ENCODE measurements at regions not wholly inside any gene's neighbourhood (a gene's known extent, or its start where the extent isn't known, plus 50 kb on each side); places are given as distances from the start of the nearest gene placed in this dataset.

GRCh38 chr3:6521369-6522113, 339.4 kb upstream of the GRM7 start:
- DNase-seq (ENCODE audit: low spot score) = no peak
- peaks cover 17% of the 10 kb centered on the region for H3K9me3 Mint-ChIP-seq
- H3K36me3 Mint-ChIP-seq (ENCODE audit: low read depth) = no peaks in the 10 kb centered on the region
- no peaks in the 10 kb centered on the region for H3K27me3 Mint-ChIP-seq (ENCODE audit: insufficient read depth)
- no peak overlapping the region for H3K4me3 Mint-ChIP-seq
- H3K27ac Mint-ChIP-seq = no peak overlapping the region
- no peaks in the 10 kb centered on the region for H3K4me1 Mint-ChIP-seq (ENCODE audit: low read depth)
- intact Hi-C loops (cut with micrococcal nuclease) = no loop called here

- H3K36me3 Mint-ChIP-seq (ENCODE audit: low read depth) = no peaks in the 10 kb centered on the region
- no peak for DNase-seq (ENCODE audit: low spot score)
- H3K27ac Mint-ChIP-seq = no peak overlapping the region
- H3K27me3 Mint-ChIP-seq (ENCODE audit: insufficient read depth) = no peaks in the 10 kb centered on the region
- H3K9me3 Mint-ChIP-seq = peaks cover 17% of the 10 kb centered on the region
- intact Hi-C loops (cut with micrococcal nuclease) = no loop called here
- H3K4me3 Mint-ChIP-seq = no peak overlapping the region
- no peaks in the 10 kb centered on the region for H3K4me1 Mint-ChIP-seq (ENCODE audit: low read depth)
These were observed 338.7 kb upstream of the GRM7 start for GRCh38 chr3:6522191-6522590.

DNA sequence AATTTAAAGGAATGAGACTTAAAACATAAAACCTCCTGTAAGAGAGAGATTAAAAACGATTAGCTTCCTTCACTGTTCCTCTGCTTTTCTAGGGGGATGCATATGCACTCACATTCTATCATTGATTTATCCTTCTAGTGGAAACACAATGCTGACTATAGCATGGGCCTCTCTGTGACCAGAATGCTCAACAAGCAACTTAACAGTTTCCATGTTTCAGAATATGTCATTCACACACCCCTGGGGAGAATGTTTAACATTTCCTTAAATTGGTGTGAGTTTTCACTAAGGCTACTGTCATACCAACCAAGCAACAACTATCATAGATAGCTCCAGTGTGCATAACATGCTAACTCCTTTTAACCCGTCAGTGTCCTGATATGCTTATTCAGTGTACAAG, 337.9 kb upstream of the GRM7 start:
- Mint-ChIP-seq H3K27me3 (ENCODE audit: insufficient read depth) (no peaks in the 10 kb centered on the region), H3K4me1 (ENCODE audit: low read depth) (no peaks in the 10 kb centered on the region), H3K36me3 (ENCODE audit: low read depth) (no peaks in the 10 kb centered on the region)

GRCh38 chr3:6524479-6524878, 336.4 kb upstream of the GRM7 start:
- H3K9me3 Mint-ChIP-seq = peaks cover 9% of the 10 kb centered on the region
- intact Hi-C loops (cut with micrococcal nuclease) = no loop called here
- no peaks in the 10 kb centered on the region for H3K27me3 Mint-ChIP-seq (ENCODE audit: insufficient read depth)
- no peak for DNase-seq (ENCODE audit: low spot score)
- no peak overlapping the region for H3K27ac Mint-ChIP-seq
- no peaks in the 10 kb centered on the region for H3K4me1 Mint-ChIP-seq (ENCODE audit: low read depth)
- H3K4me3 Mint-ChIP-seq = no peak overlapping the region
- H3K36me3 Mint-ChIP-seq (ENCODE audit: low read depth) = no peaks in the 10 kb centered on the region

More for the DNA sequence above, 337.9 kb upstream of the GRM7 start:
- no peak overlapping the region for H3K4me3 Mint-ChIP-seq
- no peak for DNase-seq (ENCODE audit: low spot score)
- no peak overlapping the region for H3K27ac Mint-ChIP-seq
- intact Hi-C loops (cut with micrococcal nuclease) = no loop called here
- H3K9me3 Mint-ChIP-seq = peaks cover 17% of the 10 kb centered on the region

- H3K36me3 Mint-ChIP-seq (ENCODE audit: low read depth) = no peaks in the 10 kb centered on the region
- H3K27ac Mint-ChIP-seq = no peak overlapping the region
- no peaks in the 10 kb centered on the region for H3K9me3 Mint-ChIP-seq
- no peak for DNase-seq (ENCODE audit: low spot score)
- H3K27me3 Mint-ChIP-seq (ENCODE audit: insufficient read depth) = no peaks in the 10 kb centered on the region
- no peaks in the 10 kb centered on the region for H3K4me1 Mint-ChIP-seq (ENCODE audit: low read depth)
- intact Hi-C loops (cut with micrococcal nuclease) = no loop called here
- no peak overlapping the region for H3K4me3 Mint-ChIP-seq
These were observed 334.6 kb upstream of the GRM7 start for GRCh38 chr3:6526321-6526720.

DNA sequence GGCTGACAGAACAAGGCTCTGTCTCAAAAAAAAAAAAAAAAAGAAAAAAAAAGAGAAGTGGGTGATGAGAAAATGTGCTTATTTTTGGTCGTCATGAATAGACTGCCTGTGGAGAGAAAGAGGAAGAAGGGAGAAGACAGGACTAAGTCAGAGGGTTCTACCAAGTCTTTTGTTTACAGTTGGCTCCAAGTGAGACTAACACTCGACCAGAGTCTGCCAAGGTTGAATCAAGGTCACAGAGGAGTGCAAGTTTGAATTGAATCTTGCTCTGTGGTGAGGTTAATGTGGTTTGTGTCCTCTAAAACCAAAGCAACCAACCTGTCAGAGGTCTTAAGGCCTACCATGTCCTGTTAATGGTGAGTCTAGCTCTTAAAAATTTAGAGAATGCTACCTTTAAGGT, 334.1 kb upstream of the GRM7 start:
- Mint-ChIP-seq H3K36me3 (ENCODE audit: low read depth) (no peaks in the 10 kb centered on the region), H3K9me3 (no peaks in the 10 kb centered on the region), H3K27ac (no peak overlapping the region), H3K27me3 (ENCODE audit: insufficient read depth) (no peaks in the 10 kb centered on the region), H3K4me1 (ENCODE audit: low read depth) (no peaks in the 10 kb centered on the region), H3K4me3 (no peak overlapping the region)
- DNase-seq (ENCODE audit: low spot score) = no peak
- intact Hi-C loops (cut with micrococcal nuclease) = no loop called here

DNA sequence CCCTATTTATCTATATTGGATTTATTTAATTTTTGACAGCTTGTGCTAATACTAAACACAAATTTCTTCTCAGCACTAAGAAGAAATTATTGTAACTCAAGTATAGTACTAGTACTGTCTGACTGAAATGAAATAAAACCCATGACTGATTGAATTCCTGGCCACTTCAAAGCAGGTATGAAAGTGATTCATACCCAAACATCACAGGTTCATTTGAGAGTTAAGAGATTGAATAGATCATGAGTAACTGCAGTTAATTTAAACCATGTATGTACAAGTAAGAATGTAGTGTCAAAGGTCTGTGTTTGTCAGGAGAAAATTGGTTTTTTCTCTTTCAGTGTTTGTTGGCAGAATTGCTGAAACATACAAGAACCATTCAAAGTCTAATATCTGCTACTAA, 332.0 kb upstream of the GRM7 start:
- Mint-ChIP-seq H3K9me3 (no peaks in the 10 kb centered on the region), H3K27me3 (ENCODE audit: insufficient read depth) (no peaks in the 10 kb centered on the region), H3K27ac (no peak overlapping the region), H3K4me3 (no peak overlapping the region), H3K4me1 (ENCODE audit: low read depth) (no peaks in the 10 kb centered on the region), H3K36me3 (ENCODE audit: low read depth) (no peaks in the 10 kb centered on the region)
- intact Hi-C loops (cut with micrococcal nuclease) = no loop called here
- DNase-seq (ENCODE audit: low spot score) = no peak

GRCh38 chr3:6531153-6531552, 329.8 kb upstream of the GRM7 start:
- Mint-ChIP-seq H3K36me3 (ENCODE audit: low read depth) (no peaks in the 10 kb centered on the region), H3K4me1 (ENCODE audit: low read depth) (no peaks in the 10 kb centered on the region), H3K4me3 (no peak overlapping the region), H3K9me3 (peaks cover 6% of the 10 kb centered on the region), H3K27ac (no peak overlapping the region), H3K27me3 (ENCODE audit: insufficient read depth) (no peaks in the 10 kb centered on the region)
- intact Hi-C loops (cut with micrococcal nuclease) = no loop called here
- no peak for DNase-seq (ENCODE audit: low spot score)

- Mint-ChIP-seq H3K27ac (no peak overlapping the region), H3K4me3 (no peak overlapping the region), H3K27me3 (ENCODE audit: insufficient read depth) (no peaks in the 10 kb centered on the region), H3K9me3 (peaks cover 9% of the 10 kb centered on the region), H3K36me3 (ENCODE audit: low read depth) (no peaks in the 10 kb centered on the region), H3K4me1 (ENCODE audit: low read depth) (no peaks in the 10 kb centered on the region)
- no peak for DNase-seq (ENCODE audit: low spot score)
- intact Hi-C loops (cut with micrococcal nuclease) = no loop called here
These were observed 328.8 kb upstream of the GRM7 start for GRCh38 chr3:6532101-6532500.

DNA sequence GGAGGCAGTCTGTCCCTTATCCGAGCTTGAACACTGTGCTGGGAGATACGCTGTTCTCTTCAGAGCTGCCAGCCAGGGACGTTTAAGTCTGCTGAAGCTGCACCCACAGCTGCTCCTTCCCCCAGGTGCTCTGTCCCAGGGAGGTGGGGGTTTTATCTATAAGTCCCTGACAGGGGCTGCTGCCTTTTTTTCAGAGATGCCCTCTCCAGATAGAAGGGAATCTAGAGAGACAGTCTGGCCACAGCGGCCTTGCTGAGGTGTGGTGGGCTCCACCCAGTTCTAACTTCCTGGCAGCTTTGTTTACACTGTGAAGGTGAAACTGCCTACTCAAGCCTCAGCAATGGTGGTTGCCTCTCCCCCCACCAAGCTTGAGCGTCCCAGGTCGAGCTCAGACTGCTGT, 319.9 kb upstream of the GRM7 start:
- intact Hi-C loops (cut with micrococcal nuclease) = no loop called here
- Mint-ChIP-seq H3K4me1 (ENCODE audit: low read depth) (no peaks in the 10 kb centered on the region), H3K9me3 (peaks cover 9% of the 10 kb centered on the region), H3K36me3 (ENCODE audit: low read depth) (no peaks in the 10 kb centered on the region), H3K4me3 (no peak overlapping the region), H3K27ac (no peak overlapping the region), H3K27me3 (ENCODE audit: insufficient read depth) (no peaks in the 10 kb centered on the region)
- DNase-seq (ENCODE audit: low spot score) = no peak

DNA sequence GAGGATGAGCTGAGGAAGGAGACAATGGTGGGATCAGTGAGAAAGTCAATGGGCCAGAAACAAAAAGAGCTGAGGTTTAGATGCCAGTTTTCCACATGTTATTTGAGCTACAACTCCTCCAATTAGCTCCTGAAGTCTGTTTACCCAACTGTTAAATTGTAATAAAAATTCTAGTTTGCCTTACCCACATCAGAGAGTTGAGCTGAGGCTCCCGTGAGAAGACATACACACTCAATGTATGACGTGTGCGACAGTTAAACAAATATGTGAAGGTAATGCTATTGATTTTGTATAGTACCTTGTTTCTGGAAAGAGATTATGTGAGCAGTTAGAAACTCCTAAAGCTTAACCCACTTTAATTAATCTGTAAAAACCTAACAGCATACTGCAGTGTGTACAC, 318.1 kb upstream of the GRM7 start:
- DNase-seq (ENCODE audit: low spot score) = no peak
- peaks cover 4% of the 10 kb centered on the region for H3K9me3 Mint-ChIP-seq
- no peaks in the 10 kb centered on the region for H3K27me3 Mint-ChIP-seq (ENCODE audit: insufficient read depth)
- H3K4me3 Mint-ChIP-seq = no peak overlapping the region
- no peak overlapping the region for H3K27ac Mint-ChIP-seq
- no peaks in the 10 kb centered on the region for H3K36me3 Mint-ChIP-seq (ENCODE audit: low read depth)
- intact Hi-C loops (cut with micrococcal nuclease) = no loop called here
- H3K4me1 Mint-ChIP-seq (ENCODE audit: low read depth) = no peaks in the 10 kb centered on the region

- Mint-ChIP-seq H3K27ac (no peak overlapping the region), H3K4me1 (ENCODE audit: low read depth) (no peaks in the 10 kb centered on the region), H3K9me3 (peaks cover 17% of the 10 kb centered on the region), H3K4me3 (no peak overlapping the region), H3K36me3 (ENCODE audit: low read depth) (no peaks in the 10 kb centered on the region), H3K27me3 (ENCODE audit: insufficient read depth) (no peaks in the 10 kb centered on the region)
- no peak for DNase-seq (ENCODE audit: low spot score)
- intact Hi-C loops (cut with micrococcal nuclease) = no loop called here
These were observed 311.6 kb upstream of the GRM7 start for GRCh38 chr3:6549296-6549695.

- Mint-ChIP-seq H3K27ac (no peak overlapping the region), H3K9me3 (peaks cover 17% of the 10 kb centered on the region), H3K36me3 (ENCODE audit: low read depth) (no peaks in the 10 kb centered on the region), H3K4me1 (ENCODE audit: low read depth) (no peaks in the 10 kb centered on the region), H3K4me3 (no peak overlapping the region), H3K27me3 (ENCODE audit: insufficient read depth) (no peaks in the 10 kb centered on the region)
- DNase-seq (ENCODE audit: low spot score) = no peak
- intact Hi-C loops (cut with micrococcal nuclease) = no loop called here
These were observed 309.8 kb upstream of the GRM7 start for GRCh38 chr3:6551165-6551564.

DNA sequence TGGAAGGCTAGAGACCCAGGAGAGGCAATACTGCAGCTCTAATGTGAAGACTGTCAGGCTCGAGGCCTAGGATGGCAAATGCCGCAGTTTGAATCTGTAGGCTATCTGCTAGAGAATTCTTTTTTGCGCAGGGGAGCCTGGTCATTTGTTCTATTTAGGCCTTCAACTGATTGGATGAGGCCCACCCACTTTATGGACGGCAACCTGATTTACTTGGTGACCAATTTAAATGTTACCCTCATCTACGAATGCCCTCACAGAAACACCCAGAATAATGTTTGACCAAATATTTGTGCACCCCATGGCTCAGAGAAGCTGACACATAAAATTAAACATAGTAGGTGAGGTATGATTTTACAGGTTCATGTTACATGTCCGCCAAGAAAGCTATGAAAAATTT, 300.7 kb upstream of the GRM7 start:
- DNase-seq (ENCODE audit: low spot score) = no peak
- no peaks in the 10 kb centered on the region for H3K36me3 Mint-ChIP-seq (ENCODE audit: low read depth)
- intact Hi-C loops (cut with micrococcal nuclease) = no loop called here
- H3K4me3 Mint-ChIP-seq = no peak overlapping the region
- no peaks in the 10 kb centered on the region for H3K27me3 Mint-ChIP-seq (ENCODE audit: insufficient read depth)
- peaks cover 17% of the 10 kb centered on the region for H3K9me3 Mint-ChIP-seq
- no peaks in the 10 kb centered on the region for H3K4me1 Mint-ChIP-seq (ENCODE audit: low read depth)
- H3K27ac Mint-ChIP-seq = no peak overlapping the region

Measured in activated T-helper 1 cell treated with anti-CD3 and anti-CD28 coated beads, Interleukin-12 subunit alpha, Interleukin-12 subunit beta, Interleukin-2, Interleukin-4 antibody, amounts not matched to agents 30 ng/mL and 10 ng/mL and 1 ng/mL, durations not matched to agents 14 hours and 24 hours and 36 hours (primary cell).